ENCODE measurements at regions not wholly inside any gene's neighbourhood (a gene's known extent, or its start where the extent isn't known, plus 50 kb on each side); places are given as distances from the start of the nearest gene placed in this dataset.

- intact Hi-C loops (cut with DNase I; ENCODE audit: low total_unique reads) = no loop called here
- H3K9me3 ChIP-seq = no peaks in the 10 kb centered on the region
- TF ChIP-seq, protein P1, sequence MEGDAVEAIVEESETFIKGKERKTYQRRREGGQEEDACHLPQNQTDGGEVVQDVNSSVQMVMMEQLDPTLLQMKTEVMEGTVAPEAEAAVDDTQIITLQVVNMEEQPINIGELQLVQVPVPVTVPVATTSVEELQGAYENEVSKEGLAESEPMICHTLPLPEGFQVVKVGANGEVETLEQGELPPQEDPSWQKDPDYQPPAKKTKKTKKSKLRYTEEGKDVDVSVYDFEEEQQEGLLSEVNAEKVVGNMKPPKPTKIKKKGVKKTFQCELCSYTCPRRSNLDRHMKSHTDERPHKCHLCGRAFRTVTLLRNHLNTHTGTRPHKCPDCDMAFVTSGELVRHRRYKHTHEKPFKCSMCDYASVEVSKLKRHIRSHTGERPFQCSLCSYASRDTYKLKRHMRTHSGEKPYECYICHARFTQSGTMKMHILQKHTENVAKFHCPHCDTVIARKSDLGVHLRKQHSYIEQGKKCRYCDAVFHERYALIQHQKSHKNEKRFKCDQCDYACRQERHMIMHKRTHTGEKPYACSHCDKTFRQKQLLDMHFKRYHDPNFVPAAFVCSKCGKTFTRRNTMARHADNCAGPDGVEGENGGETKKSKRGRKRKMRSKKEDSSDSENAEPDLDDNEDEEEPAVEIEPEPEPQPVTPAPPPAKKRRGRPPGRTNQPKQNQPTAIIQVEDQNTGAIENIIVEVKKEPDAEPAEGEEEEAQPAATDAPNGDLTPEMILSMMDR (IDR thresholded peaks at IDR 0.05) = no peak
- no peak for DNase-seq
- no peaks in the 10 kb centered on the region for H3K4me1 ChIP-seq
- H3K27me3 ChIP-seq = no peaks in the 10 kb centered on the region
- no peaks in the 10 kb centered on the region for H3K36me3 ChIP-seq
- H3K27ac ChIP-seq = no peak overlapping the region
- no peak overlapping the region for H3K4me3 ChIP-seq
Observed at GRCh38 chr9:85246541-85246940, 495.2 kb downstream of the AGTPBP1 start.

- Histone ChIP-seq H3K4me3 (no peak overlapping the region), H3K4me1 (no peaks in the 10 kb centered on the region), H3K9me3 (no peaks in the 10 kb centered on the region), H3K27ac (no peak overlapping the region), H3K27me3 (no peaks in the 10 kb centered on the region), H3K36me3 (no peaks in the 10 kb centered on the region)
- DNase-seq = no peak
- intact Hi-C loops (cut with DNase I; ENCODE audit: low total_unique reads) = no loop called here
- TF ChIP-seq, protein P1 (IDR thresholded peaks at IDR 0.05) = no peak
Observed at GRCh38 chr9:85244856-85245255, 496.9 kb downstream of the AGTPBP1 start.

- DNase-seq = no peak
- Histone ChIP-seq H3K27ac (no peak overlapping the region), H3K9me3 (no peaks in the 10 kb centered on the region), H3K4me1 (no peaks in the 10 kb centered on the region), H3K36me3 (no peaks in the 10 kb centered on the region), H3K4me3 (no peak overlapping the region), H3K27me3 (no peaks in the 10 kb centered on the region)
- intact Hi-C loops (cut with DNase I; ENCODE audit: low total_unique reads) = no loop called here
- TF ChIP-seq, protein P1 (IDR thresholded peaks at IDR 0.05) = no peak
Observed at GRCh38 chr9:85243977-85244376, 497.8 kb downstream of the AGTPBP1 start.

- TF ChIP-seq, protein P1 (IDR thresholded peaks at IDR 0.05) = no peak
- DNase-seq = no peak
- H3K27me3 ChIP-seq = no peaks in the 10 kb centered on the region
- no peaks in the 10 kb centered on the region for H3K4me1 ChIP-seq
- H3K36me3 ChIP-seq = no peaks in the 10 kb centered on the region
- no peaks in the 10 kb centered on the region for H3K9me3 ChIP-seq
- H3K4me3 ChIP-seq = no peak overlapping the region
- intact Hi-C loops (cut with DNase I; ENCODE audit: low total_unique reads) = no loop called here
- no peak overlapping the region for H3K27ac ChIP-seq
Observed at GRCh38 chr9:85237478-85237877, 504.3 kb downstream of the AGTPBP1 start.

GRCh38 chr9:85230081-85230480, 511.7 kb downstream of the AGTPBP1 start:
- no peak for DNase-seq
- no peak overlapping the region for H3K27ac ChIP-seq
- TF ChIP-seq, protein P1 (IDR thresholded peaks at IDR 0.05) = no peak
- H3K9me3 ChIP-seq = no peaks in the 10 kb centered on the region
- peaks cover 0 to 31% (median 8%) of the 10 kb centered on the region in 4 donors for H3K4me1 ChIP-seq
- H3K4me3 ChIP-seq = no peak overlapping the region
- H3K36me3 ChIP-seq = no peaks in the 10 kb centered on the region
- intact Hi-C loops (cut with DNase I; ENCODE audit: low total_unique reads) = no loop called here
- no peaks in the 10 kb centered on the region for H3K27me3 ChIP-seq
